ENCODE measurements at regions not wholly inside any gene's neighbourhood (a gene's known extent, or its start where the extent isn't known, plus 50 kb on each side); places are given as distances from the start of the nearest gene placed in this dataset.

DNA sequence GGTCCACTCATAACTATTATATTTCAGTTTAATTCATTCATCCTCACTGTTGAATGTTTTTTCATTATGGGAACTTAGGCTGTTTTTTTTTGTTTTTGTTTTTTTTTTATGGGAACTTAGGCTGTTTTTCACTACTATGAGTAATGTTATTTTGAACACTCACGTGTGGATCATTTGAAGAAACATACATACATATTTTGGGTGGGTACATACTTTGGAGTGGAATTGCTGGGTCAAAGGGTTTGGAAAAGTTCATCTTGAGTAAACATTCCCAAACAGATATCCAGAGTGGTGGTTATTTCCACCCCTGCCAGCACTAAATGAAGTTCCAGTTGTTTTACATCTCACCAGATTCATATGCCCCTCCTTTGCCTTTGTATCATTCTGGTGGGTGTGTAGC, 584.4 kb downstream of the PSAT1 start:
- no peaks in the 10 kb centered on the region for H3K27me3 ChIP-seq (replicated peaks in 1 of 2; ENCODE audit: control insufficient read depth in 2 of 2, extremely low read depth in 1 of 2, insufficient read depth in 2 of 2, low read length in 1 of 2)
- ChIA-PET POLR2A (no interaction called here), CTCF (no interaction called here)
- no peak for ATAC-seq (replicated peaks in 1 of 4)
- Mint-ChIP-seq H3K4me1 (no peaks in the 10 kb centered on the region), H3K27me3 (no peaks in the 10 kb centered on the region), H3K36me3 (no peaks in the 10 kb centered on the region), H3K9me3 (no peaks in the 10 kb centered on the region), H3K4me3 (no peak overlapping the region), H3K27ac (no peak overlapping the region)
- no peak overlapping the region for H3K27ac ChIP-seq (ENCODE audit: low read length)
- H3K4me1 ChIP-seq (ENCODE audit: control insufficient read depth in 1 of 2, extremely low read depth in 1 of 2, insufficient read depth in 2 of 2, low read length in 2 of 2) = no peaks in the 10 kb centered on the region
- H3K4me3 ChIP-seq (ENCODE audit: control insufficient read depth in 1 of 2, extremely low read depth in 1 of 2, low read length in 1 of 2) = no peak overlapping the region
- no CpG with 5 or more reads among the region's 1 CpG for WGBS (ENCODE audit: insufficient coverage)
- H3K9me3 ChIP-seq = no peaks in the 10 kb centered on the region
- DNase-seq = no peak
- H3K36me3 ChIP-seq (ENCODE audit: control insufficient read depth in 2 of 2, extremely low read depth in 1 of 2, insufficient read depth in 1 of 2, low read length in 1 of 2) = no peaks in the 10 kb centered on the region

DNA sequence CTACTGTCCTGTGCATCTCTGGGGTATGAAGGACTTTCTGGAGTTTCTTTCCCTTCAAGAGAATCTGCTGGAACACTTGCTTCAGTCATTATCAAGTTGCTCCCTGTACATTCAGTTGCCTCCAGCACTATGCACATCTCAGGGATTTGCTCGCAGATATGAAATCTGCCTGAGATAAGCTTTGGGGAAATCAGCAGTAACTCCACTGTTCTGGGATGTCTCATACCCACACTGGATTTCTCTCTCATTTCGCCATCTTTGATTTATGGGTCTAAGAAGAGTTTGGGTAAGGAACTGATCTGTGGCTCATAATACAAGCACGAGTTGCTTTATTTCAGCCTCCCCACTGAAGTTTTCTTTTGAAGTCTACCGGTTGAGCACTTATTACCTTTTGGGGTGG, 585.6 kb downstream of the PSAT1 start:
- H3K9me3 Mint-ChIP-seq = no peaks in the 10 kb centered on the region
- Histone ChIP-seq H3K9me3 (no peaks in the 10 kb centered on the region), H3K4me1 (ENCODE audit: control insufficient read depth in 1 of 2, extremely low read depth in 1 of 2, insufficient read depth in 2 of 2, low read length in 2 of 2) (no peaks in the 10 kb centered on the region), H3K4me3 (ENCODE audit: control insufficient read depth in 1 of 2, extremely low read depth in 1 of 2, low read length in 1 of 2) (no peak overlapping the region), H3K27ac (ENCODE audit: low read length) (no peak overlapping the region), H3K27me3 (replicated peaks in 1 of 2; ENCODE audit: control insufficient read depth in 2 of 2, extremely low read depth in 1 of 2, insufficient read depth in 2 of 2, low read length in 1 of 2) (no peaks in the 10 kb centered on the region), H3K36me3 (ENCODE audit: control insufficient read depth in 2 of 2, extremely low read depth in 1 of 2, insufficient read depth in 1 of 2, low read length in 1 of 2) (no peaks in the 10 kb centered on the region)
- no peaks in the 10 kb centered on the region for H3K27me3 Mint-ChIP-seq
- ChIA-PET POLR2A (no interaction called here), CTCF (no interaction called here)
- no peaks in the 10 kb centered on the region for H3K4me1 Mint-ChIP-seq
- no peak overlapping the region for H3K4me3 Mint-ChIP-seq
- no peak overlapping the region for H3K27ac Mint-ChIP-seq
- no peak for DNase-seq
- WGBS (ENCODE audit: insufficient coverage) = 70% methylated on average over 2 of the region's 4 CpGs
- no peaks in the 10 kb centered on the region for H3K36me3 Mint-ChIP-seq
- no peak for ATAC-seq (replicated peaks in 1 of 4)

DNA sequence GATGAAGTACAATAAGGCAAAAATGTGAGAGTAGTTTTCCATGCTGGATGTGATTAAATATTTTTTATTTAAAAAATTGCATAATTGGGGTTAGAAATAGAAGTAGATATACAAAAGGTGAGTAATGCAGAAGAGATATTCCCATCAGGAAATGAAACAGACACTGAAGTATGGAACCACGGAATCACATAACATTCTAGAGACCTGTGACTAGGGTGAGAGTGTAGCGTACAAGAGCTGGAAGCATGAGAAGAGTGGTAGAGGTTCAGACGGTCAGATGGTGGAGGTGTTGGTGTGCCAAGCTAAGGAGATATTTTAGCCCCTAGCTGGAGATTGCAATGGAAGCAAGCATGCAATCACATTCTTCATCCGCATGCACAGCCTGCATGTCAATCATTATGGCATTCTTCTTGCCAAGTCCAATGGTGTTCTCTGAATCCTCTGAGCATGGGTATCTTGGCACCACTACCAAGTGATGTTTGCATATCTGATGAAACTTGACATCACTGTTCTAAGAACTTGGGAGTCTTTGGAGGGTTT, 587.8 kb downstream of the PSAT1 start:
- Histone ChIP-seq H3K27me3 (replicated peaks in 1 of 2; ENCODE audit: control insufficient read depth in 2 of 2, extremely low read depth in 1 of 2, insufficient read depth in 2 of 2, low read length in 1 of 2) (no peaks in the 10 kb centered on the region), H3K9me3 (no peaks in the 10 kb centered on the region), H3K4me3 (ENCODE audit: control insufficient read depth in 1 of 2, extremely low read depth in 1 of 2, low read length in 1 of 2) (no peak overlapping the region), H3K36me3 (ENCODE audit: control insufficient read depth in 2 of 2, extremely low read depth in 1 of 2, insufficient read depth in 1 of 2, low read length in 1 of 2) (no peaks in the 10 kb centered on the region), H3K4me1 (ENCODE audit: control insufficient read depth in 1 of 2, extremely low read depth in 1 of 2, insufficient read depth in 2 of 2, low read length in 2 of 2) (no peaks in the 10 kb centered on the region), H3K27ac (ENCODE audit: low read length) (no peak overlapping the region)
- DNase-seq (no peak), ATAC-seq (replicated peaks in 1 of 4) (no peak)
- ChIA-PET CTCF (no interaction called here), POLR2A (no interaction called here)
- H3K27me3 Mint-ChIP-seq = no peaks in the 10 kb centered on the region
- WGBS (ENCODE audit: insufficient coverage) = 93% methylated on average over 2 of the region's 4 CpGs
- H3K27ac Mint-ChIP-seq = no peak overlapping the region
- no peak overlapping the region for H3K4me3 Mint-ChIP-seq
- peaks cover 0 to 2% (median 0%) of the 10 kb centered on the region in 3 donors for H3K9me3 Mint-ChIP-seq
- no peaks in the 10 kb centered on the region for H3K4me1 Mint-ChIP-seq
- no peaks in the 10 kb centered on the region for H3K36me3 Mint-ChIP-seq

DNA sequence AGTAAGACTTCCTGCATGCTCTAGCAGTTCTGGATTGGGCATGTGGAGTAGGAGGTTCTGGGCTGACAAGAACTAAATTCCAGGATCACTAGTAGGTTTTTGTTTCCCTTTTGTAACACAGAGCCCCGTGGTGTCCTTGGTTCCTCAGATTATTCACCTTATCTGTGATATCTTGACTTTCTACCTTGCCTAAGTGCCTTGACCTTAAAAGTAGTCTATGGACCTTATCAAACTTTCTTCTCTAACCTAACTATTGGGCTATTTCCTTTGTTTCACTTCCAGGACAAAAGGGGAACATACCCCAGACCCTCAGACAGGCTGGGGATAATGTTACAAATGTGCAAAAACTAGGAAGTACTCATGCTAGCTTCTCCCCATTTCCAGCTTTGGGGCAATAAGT, 595.3 kb downstream of the PSAT1 start:
- no peaks in the 10 kb centered on the region for H3K9me3 ChIP-seq
- ChIA-PET CTCF (no interaction called here), POLR2A (no interaction called here)
- no peaks in the 10 kb centered on the region for H3K36me3 ChIP-seq (ENCODE audit: control insufficient read depth in 2 of 2, extremely low read depth in 1 of 2, insufficient read depth in 1 of 2, low read length in 1 of 2)
- H3K4me3 ChIP-seq (ENCODE audit: control insufficient read depth in 1 of 2, extremely low read depth in 1 of 2, low read length in 1 of 2) = no peak overlapping the region
- H3K27me3 ChIP-seq (replicated peaks in 1 of 2; ENCODE audit: control insufficient read depth in 2 of 2, extremely low read depth in 1 of 2, insufficient read depth in 2 of 2, low read length in 1 of 2) = no peaks in the 10 kb centered on the region
- no peak overlapping the region for H3K27ac Mint-ChIP-seq
- peaks cover 0 to 10% (median 3%) of the 10 kb centered on the region in 3 donors for H3K9me3 Mint-ChIP-seq
- no peaks in the 10 kb centered on the region for H3K27me3 Mint-ChIP-seq
- H3K27ac ChIP-seq (ENCODE audit: low read length) = no peak overlapping the region
- H3K4me1 Mint-ChIP-seq = no peaks in the 10 kb centered on the region
- no peaks in the 10 kb centered on the region for H3K36me3 Mint-ChIP-seq
- H3K4me3 Mint-ChIP-seq = no peak overlapping the region
- 50% methylated on average over 1 of the region's 1 CpG for WGBS (ENCODE audit: insufficient coverage)
- H3K4me1 ChIP-seq (ENCODE audit: control insufficient read depth in 1 of 2, extremely low read depth in 1 of 2, insufficient read depth in 2 of 2, low read length in 2 of 2) = no peaks in the 10 kb centered on the region
- DNase-seq (no peak), ATAC-seq (replicated peaks in 1 of 4) (no peak)

DNA sequence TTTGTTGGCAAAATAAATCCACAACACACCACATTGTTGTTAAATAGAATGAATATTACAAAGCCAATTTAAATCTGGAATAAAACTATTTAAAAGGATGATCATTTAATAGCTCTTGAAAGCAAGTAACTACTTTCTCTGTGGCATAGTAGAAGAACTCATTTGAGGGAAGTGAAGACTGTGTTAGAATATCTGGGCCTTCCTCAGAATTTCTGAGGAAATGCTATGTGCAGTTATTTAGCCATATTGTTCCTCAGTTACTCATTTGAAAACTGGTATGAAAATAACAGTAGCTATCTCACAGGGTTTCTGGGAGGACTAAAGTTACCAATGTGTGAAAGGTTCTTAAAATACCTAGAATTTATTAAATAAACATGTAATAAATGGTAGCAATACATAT, 595.8 kb downstream of the PSAT1 start:
- no peaks in the 10 kb centered on the region for H3K27me3 ChIP-seq (replicated peaks in 1 of 2; ENCODE audit: control insufficient read depth in 2 of 2, extremely low read depth in 1 of 2, insufficient read depth in 2 of 2, low read length in 1 of 2)
- no peak overlapping the region for H3K4me3 ChIP-seq (ENCODE audit: control insufficient read depth in 1 of 2, extremely low read depth in 1 of 2, low read length in 1 of 2)
- H3K9me3 ChIP-seq = no peaks in the 10 kb centered on the region
- POLR2A ChIA-PET = no interaction called here
- Mint-ChIP-seq H3K27me3 (no peaks in the 10 kb centered on the region), H3K4me3 (no peak overlapping the region), H3K9me3 (peaks cover 0 to 10% (median 3%) of the 10 kb centered on the region in 3 donors), H3K27ac (no peak overlapping the region), H3K4me1 (no peaks in the 10 kb centered on the region), H3K36me3 (no peaks in the 10 kb centered on the region)
- CTCF ChIA-PET = no interaction called here
- ATAC-seq (replicated peaks in 1 of 4) (no peak), DNase-seq (no peak)
- H3K36me3 ChIP-seq (ENCODE audit: control insufficient read depth in 2 of 2, extremely low read depth in 1 of 2, insufficient read depth in 1 of 2, low read length in 1 of 2) = no peaks in the 10 kb centered on the region
- no peak overlapping the region for H3K27ac ChIP-seq (ENCODE audit: low read length)
- no peaks in the 10 kb centered on the region for H3K4me1 ChIP-seq (ENCODE audit: control insufficient read depth in 1 of 2, extremely low read depth in 1 of 2, insufficient read depth in 2 of 2, low read length in 2 of 2)

DNA sequence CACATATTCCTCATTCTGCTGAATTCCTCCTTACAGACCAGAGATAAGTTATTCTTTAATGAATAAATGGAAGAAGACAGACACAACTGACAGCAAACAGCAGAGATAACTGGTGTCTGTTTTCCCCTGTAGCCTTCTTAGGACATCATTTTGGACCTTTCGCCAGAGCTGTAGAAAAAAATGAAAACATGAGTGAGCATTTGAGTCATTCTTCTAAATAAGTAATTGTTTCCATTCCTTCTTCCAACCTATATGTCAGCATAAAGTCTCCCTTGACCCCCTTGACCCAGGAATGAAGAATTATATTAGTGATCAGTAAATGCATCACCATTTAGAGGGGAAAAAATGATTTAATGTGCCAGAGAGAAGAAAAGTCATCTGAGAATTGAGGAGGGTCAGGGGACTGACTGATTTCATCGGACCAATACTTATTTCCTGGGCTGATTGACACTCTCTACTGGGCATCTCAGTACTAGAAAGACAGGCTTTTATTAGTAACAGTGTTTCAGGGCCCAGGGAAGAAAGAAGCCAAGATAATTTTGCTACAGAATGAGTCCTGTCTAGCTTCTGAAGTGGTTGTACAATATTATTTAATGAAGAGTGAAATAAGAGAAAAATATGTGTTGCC, 597.0 kb downstream of the PSAT1 start:
- Histone ChIP-seq H3K36me3 (ENCODE audit: control insufficient read depth in 2 of 2, extremely low read depth in 1 of 2, insufficient read depth in 1 of 2, low read length in 1 of 2) (no peaks in the 10 kb centered on the region), H3K27me3 (replicated peaks in 1 of 2; ENCODE audit: control insufficient read depth in 2 of 2, extremely low read depth in 1 of 2, insufficient read depth in 2 of 2, low read length in 1 of 2) (no peaks in the 10 kb centered on the region), H3K4me1 (ENCODE audit: control insufficient read depth in 1 of 2, extremely low read depth in 1 of 2, insufficient read depth in 2 of 2, low read length in 2 of 2) (no peaks in the 10 kb centered on the region), H3K27ac (ENCODE audit: low read length) (no peak overlapping the region), H3K4me3 (ENCODE audit: control insufficient read depth in 1 of 2, extremely low read depth in 1 of 2, low read length in 1 of 2) (no peak overlapping the region), H3K9me3 (no peaks in the 10 kb centered on the region)
- no peak overlapping the region for H3K4me3 Mint-ChIP-seq
- no peaks in the 10 kb centered on the region for H3K27me3 Mint-ChIP-seq
- WGBS (ENCODE audit: insufficient coverage) = 83% methylated on average over 1 of the region's 2 CpGs
- DNase-seq = no peak
- H3K9me3 Mint-ChIP-seq = peaks cover 0 to 10% (median 3%) of the 10 kb centered on the region in 3 donors
- no peaks in the 10 kb centered on the region for H3K4me1 Mint-ChIP-seq
- no peak overlapping the region for H3K27ac Mint-ChIP-seq
- no peaks in the 10 kb centered on the region for H3K36me3 Mint-ChIP-seq
- POLR2A ChIA-PET = no interaction called here
- CTCF ChIA-PET = no interaction called here
- no peak for ATAC-seq (replicated peaks in 1 of 4)

DNA sequence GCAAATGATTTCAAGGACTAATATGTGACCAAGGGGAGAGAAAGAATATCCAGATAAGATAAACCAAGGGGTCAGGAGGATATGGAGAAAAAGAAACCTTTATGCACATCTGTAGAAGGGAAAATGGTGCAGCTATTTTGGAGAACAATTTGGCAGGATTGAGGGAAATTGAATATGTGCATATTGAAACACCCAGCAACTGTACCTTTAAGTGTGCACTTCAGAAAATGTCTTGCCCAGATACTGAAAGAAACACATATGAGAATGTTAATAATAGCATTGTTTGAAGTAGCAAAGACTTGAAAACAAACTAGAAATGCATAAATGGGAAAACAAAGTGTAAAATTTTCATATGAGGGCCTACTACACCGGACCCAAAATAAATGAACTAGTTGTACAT, 599.6 kb downstream of the PSAT1 start:
- Mint-ChIP-seq H3K27ac (no peak overlapping the region), H3K4me3 (no peak overlapping the region), H3K9me3 (peaks cover 0 to 1% (median under 1%) of the 10 kb centered on the region in 3 donors), H3K4me1 (no peaks in the 10 kb centered on the region), H3K27me3 (no peaks in the 10 kb centered on the region), H3K36me3 (no peaks in the 10 kb centered on the region)
- H3K27ac ChIP-seq (ENCODE audit: low read length) = no peak overlapping the region
- H3K27me3 ChIP-seq (replicated peaks in 1 of 2; ENCODE audit: control insufficient read depth in 2 of 2, extremely low read depth in 1 of 2, insufficient read depth in 2 of 2, low read length in 1 of 2) = no peaks in the 10 kb centered on the region
- DNase-seq (no peak), ATAC-seq (replicated peaks in 1 of 4) (no peak)
- ChIA-PET CTCF (no interaction called here), POLR2A (no interaction called here)
- H3K9me3 ChIP-seq = no peaks in the 10 kb centered on the region
- no peak overlapping the region for H3K4me3 ChIP-seq (ENCODE audit: control insufficient read depth in 1 of 2, extremely low read depth in 1 of 2, low read length in 1 of 2)
- no peaks in the 10 kb centered on the region for H3K4me1 ChIP-seq (ENCODE audit: control insufficient read depth in 1 of 2, extremely low read depth in 1 of 2, insufficient read depth in 2 of 2, low read length in 2 of 2)
- no peaks in the 10 kb centered on the region for H3K36me3 ChIP-seq (ENCODE audit: control insufficient read depth in 2 of 2, extremely low read depth in 1 of 2, insufficient read depth in 1 of 2, low read length in 1 of 2)
- no CpG with 5 or more reads among the region's 1 CpG for WGBS (ENCODE audit: insufficient coverage)

Data from T-cell (primary cell).